ENCODE measurements at regions not wholly inside any gene's neighbourhood (a gene's known extent, or its start where the extent isn't known, plus 50 kb on each side); places are given as distances from the start of the nearest gene placed in this dataset.

DNA sequence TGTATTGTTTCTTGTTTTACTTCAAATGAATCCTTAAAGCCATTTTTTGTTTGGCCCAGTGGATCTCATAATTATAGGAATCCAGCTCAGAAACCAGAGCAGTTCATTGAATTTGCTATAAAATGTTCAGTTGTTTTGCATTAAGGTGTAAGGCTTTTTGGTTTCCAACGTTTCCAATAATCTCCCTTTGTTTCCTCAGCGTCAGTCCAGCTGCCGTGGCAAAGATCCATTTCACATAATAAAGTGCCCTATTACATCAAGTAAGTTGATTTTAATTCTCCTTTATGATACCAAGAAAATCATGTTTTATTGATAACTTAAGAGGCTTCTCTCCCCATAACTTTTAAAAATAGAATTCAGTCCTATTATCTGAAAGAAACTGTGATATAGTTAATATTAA, 472.6 kb downstream of the UTRN start:
- no peak for TF ChIP-seq POLR2AphosphoS5 (IDR thresholded peaks at IDR 0.05; ENCODE audit: low read depth, low read length)
- TF ChIP-seq CTCF (IDR thresholded peaks at IDR 0.05), result no peak
- TF ChIP-seq, protein P1, sequence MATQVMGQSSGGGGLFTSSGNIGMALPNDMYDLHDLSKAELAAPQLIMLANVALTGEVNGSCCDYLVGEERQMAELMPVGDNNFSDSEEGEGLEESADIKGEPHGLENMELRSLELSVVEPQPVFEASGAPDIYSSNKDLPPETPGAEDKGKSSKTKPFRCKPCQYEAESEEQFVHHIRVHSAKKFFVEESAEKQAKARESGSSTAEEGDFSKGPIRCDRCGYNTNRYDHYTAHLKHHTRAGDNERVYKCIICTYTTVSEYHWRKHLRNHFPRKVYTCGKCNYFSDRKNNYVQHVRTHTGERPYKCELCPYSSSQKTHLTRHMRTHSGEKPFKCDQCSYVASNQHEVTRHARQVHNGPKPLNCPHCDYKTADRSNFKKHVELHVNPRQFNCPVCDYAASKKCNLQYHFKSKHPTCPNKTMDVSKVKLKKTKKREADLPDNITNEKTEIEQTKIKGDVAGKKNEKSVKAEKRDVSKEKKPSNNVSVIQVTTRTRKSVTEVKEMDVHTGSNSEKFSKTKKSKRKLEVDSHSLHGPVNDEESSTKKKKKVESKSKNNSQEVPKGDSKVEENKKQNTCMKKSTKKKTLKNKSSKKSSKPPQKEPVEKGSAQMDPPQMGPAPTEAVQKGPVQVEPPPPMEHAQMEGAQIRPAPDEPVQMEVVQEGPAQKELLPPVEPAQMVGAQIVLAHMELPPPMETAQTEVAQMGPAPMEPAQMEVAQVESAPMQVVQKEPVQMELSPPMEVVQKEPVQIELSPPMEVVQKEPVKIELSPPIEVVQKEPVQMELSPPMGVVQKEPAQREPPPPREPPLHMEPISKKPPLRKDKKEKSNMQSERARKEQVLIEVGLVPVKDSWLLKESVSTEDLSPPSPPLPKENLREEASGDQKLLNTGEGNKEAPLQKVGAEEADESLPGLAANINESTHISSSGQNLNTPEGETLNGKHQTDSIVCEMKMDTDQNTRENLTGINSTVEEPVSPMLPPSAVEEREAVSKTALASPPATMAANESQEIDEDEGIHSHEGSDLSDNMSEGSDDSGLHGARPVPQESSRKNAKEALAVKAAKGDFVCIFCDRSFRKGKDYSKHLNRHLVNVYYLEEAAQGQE (IDR thresholded peaks at IDR 0.05; ENCODE audit: insufficient read depth in 1 of 2, low read depth in 2 of 2, low read length in 1 of 2), result no peak
- TF ChIP-seq SIN3A (IDR thresholded peaks at IDR 0.05; ENCODE audit: borderline replicate concordance, insufficient read depth, low read depth, low read length), result no peak
